ENCODE measurements at regions not wholly inside any gene's neighbourhood (a gene's known extent, or its start where the extent isn't known, plus 50 kb on each side); places are given as distances from the start of the nearest gene placed in this dataset.

GRCh38 chr10:25877296-25877695, 56.7 kb upstream of the MYO3A start:
- no peak for TF ChIP-seq CTCF (conservative IDR thresholded peaks at IDR 0.05; ENCODE audit: low read length)
- TF ChIP-seq EZH2phosphoT487 (IDR thresholded peaks at IDR 0.05; ENCODE audit: borderline replicate concordance, low read depth, low read length) = no peak

All from OCI-LY7 (cell line).